Ectodermal cell (in vitro differentiated cells): ENCODE measurements at regions not wholly inside any gene's neighbourhood (a gene's known extent, or its start where the extent isn't known, plus 50 kb on each side); places are given as distances from the start of the nearest gene placed in this dataset.

ENCODE experiments used
- H3K27ac ChIP-seq: 2 replicates; pipeline ENCODE4 v1.7.0; 2013; ENCODE audit warnings: mild to moderate bottlenecking, low read depth, low read length; ENCODE audit not compliant: insufficient read depth, poor library complexity, severe bottlenecking
- H3K27me3 ChIP-seq: 2 replicates; pipeline ENCODE4 v1.7.0; 2013; ENCODE audit warnings: mild to moderate bottlenecking, low read length; ENCODE audit not compliant: insufficient read depth, control insufficient read depth, poor library complexity, severe bottlenecking
- H3K36me3 ChIP-seq: one replicate; pipeline ENCODE4 v1.7.0; 2013; ENCODE audit warnings: low read length; ENCODE audit not compliant: control insufficient read depth, insufficient read depth
- H3K4me1 ChIP-seq: one replicate; pipeline ENCODE4 v1.7.0; 2013; ENCODE audit warnings: low read length; ENCODE audit not compliant: control insufficient read depth, insufficient read depth
- H3K4me3 ChIP-seq: 2 replicates; pipeline ENCODE4 v1.7.0; 2013; ENCODE audit warnings: low read depth, low read length, control low read depth; ENCODE audit not compliant: insufficient read depth
- H3K9me3 ChIP-seq: 2 replicates; pipeline ENCODE4 v1.7.0; 2013; ENCODE audit warnings: mild to moderate bottlenecking, low read length, moderate library complexity; ENCODE audit not compliant: control insufficient read depth
- WGBS, 2 experiments: methylation state at CpG; one replicate each; pipeline ENCODE4 v1.1.7; 2013; ENCODE audit warnings: missing lambda C conversion rate in 2 of 2; 5-methylcytosine and 5-hydroxymethylcytosine counted together

- H3K9me3 ChIP-seq = no peaks in the 10 kb centered on the region
- H3K36me3 ChIP-seq = no peaks in the 10 kb centered on the region
- no peaks in the 10 kb centered on the region for H3K4me1 ChIP-seq
- H3K27me3 ChIP-seq = no peaks in the 10 kb centered on the region
- no peak overlapping the region for H3K4me3 ChIP-seq
- no peak overlapping the region for H3K27ac ChIP-seq
Observed at GRCh38 chr4:159719531-159719930, 616.7 kb downstream of the RAPGEF2 start.

GRCh38 chr4:159722052-159722451, 619.2 kb downstream of the RAPGEF2 start:
- Histone ChIP-seq H3K4me1 (no peaks in the 10 kb centered on the region), H3K27me3 (no peaks in the 10 kb centered on the region), H3K4me3 (no peak overlapping the region), H3K36me3 (no peaks in the 10 kb centered on the region), H3K9me3 (no peaks in the 10 kb centered on the region), H3K27ac (no peak overlapping the region)
- 89 to 90% methylated on average over 16 of the region's 16 CpGs for WGBS, 2 experiments

- Histone ChIP-seq H3K4me1 (no peaks in the 10 kb centered on the region), H3K9me3 (no peaks in the 10 kb centered on the region), H3K27me3 (no peaks in the 10 kb centered on the region), H3K4me3 (no peak overlapping the region), H3K36me3 (no peaks in the 10 kb centered on the region), H3K27ac (no peak overlapping the region)
- WGBS, 2 experiments = 70 to 94% methylated on average over 3 to 4 of the region's 4 CpGs
Observed at GRCh38 chr4:159722918-159723317, 620.0 kb downstream of the RAPGEF2 start.

- WGBS, 2 experiments = 90 to 95% methylated on average over 8 of the region's 8 CpGs
- no peak overlapping the region for H3K27ac ChIP-seq
- no peaks in the 10 kb centered on the region for H3K27me3 ChIP-seq
- H3K4me1 ChIP-seq = no peaks in the 10 kb centered on the region
- H3K9me3 ChIP-seq = no peaks in the 10 kb centered on the region
- no peak overlapping the region for H3K4me3 ChIP-seq
- no peaks in the 10 kb centered on the region for H3K36me3 ChIP-seq
Observed at GRCh38 chr4:159723341-159724048, 620.6 kb downstream of the RAPGEF2 start.

- Histone ChIP-seq H3K4me3 (no peak overlapping the region), H3K9me3 (no peaks in the 10 kb centered on the region), H3K27me3 (no peaks in the 10 kb centered on the region), H3K36me3 (no peaks in the 10 kb centered on the region), H3K27ac (no peak overlapping the region), H3K4me1 (no peaks in the 10 kb centered on the region)
- 85 to 100% methylated on average over 1 of the region's 1 CpG for WGBS, 2 experiments
Observed at GRCh38 chr4:159725571-159725970, 622.7 kb downstream of the RAPGEF2 start.

- Histone ChIP-seq H3K36me3 (no peaks in the 10 kb centered on the region), H3K27ac (no peak overlapping the region), H3K9me3 (no peaks in the 10 kb centered on the region), H3K27me3 (no peaks in the 10 kb centered on the region), H3K4me1 (no peaks in the 10 kb centered on the region), H3K4me3 (no peak overlapping the region)
- 76 to 77% methylated on average over 5 of the region's 6 CpGs for WGBS, 2 experiments
Observed at GRCh38 chr4:159735281-159736207, 632.7 kb downstream of the RAPGEF2 start.

GRCh38 chr4:159736411-159736810, 633.5 kb downstream of the RAPGEF2 start:
- WGBS, 2 experiments = 62 to 89% methylated on average over 6 to 7 of the region's 7 CpGs
- Histone ChIP-seq H3K9me3 (no peaks in the 10 kb centered on the region), H3K36me3 (no peaks in the 10 kb centered on the region), H3K4me1 (no peaks in the 10 kb centered on the region), H3K27ac (no peak overlapping the region), H3K4me3 (peak overlapping the region; percentile 34), H3K27me3 (no peaks in the 10 kb centered on the region)

- Histone ChIP-seq H3K4me3 (no peak overlapping the region), H3K27me3 (no peaks in the 10 kb centered on the region), H3K27ac (no peak overlapping the region), H3K4me1 (peaks cover 5% of the 10 kb centered on the region), H3K9me3 (no peaks in the 10 kb centered on the region), H3K36me3 (no peaks in the 10 kb centered on the region)
- 43 to 50% methylated on average over 2 of the region's 2 CpGs for WGBS, 2 experiments
Observed at GRCh38 chr4:159743971-159744370, 641.1 kb downstream of the RAPGEF2 start.

GRCh38 chr4:159747983-159748382, 645.1 kb downstream of the RAPGEF2 start:
- H3K27ac ChIP-seq = no peak overlapping the region
- peaks cover 5% of the 10 kb centered on the region for H3K4me1 ChIP-seq
- no peak overlapping the region for H3K4me3 ChIP-seq
- 93 to 94% methylated on average over 3 of the region's 3 CpGs for WGBS, 2 experiments
- H3K27me3 ChIP-seq = no peaks in the 10 kb centered on the region
- no peaks in the 10 kb centered on the region for H3K9me3 ChIP-seq
- H3K36me3 ChIP-seq = no peaks in the 10 kb centered on the region

- Histone ChIP-seq H3K27ac (no peak overlapping the region), H3K4me1 (peaks cover 5% of the 10 kb centered on the region), H3K9me3 (no peaks in the 10 kb centered on the region), H3K27me3 (no peaks in the 10 kb centered on the region), H3K4me3 (no peak overlapping the region), H3K36me3 (no peaks in the 10 kb centered on the region)
Observed at GRCh38 chr4:159748834-159749444, 646.1 kb downstream of the RAPGEF2 start.
